Loucy (cell line): ENCODE measurements at regions not wholly inside any gene's neighbourhood (a gene's known extent, or its start where the extent isn't known, plus 50 kb on each side); places are given as distances from the start of the nearest gene placed in this dataset.
A peak's percentile ranks its signal among the peaks of the same experiment; 100 is the strongest.

Experiments
- H2AFZ ChIP-seq: fragments of 200-600 bp; sonication (generic); 2 replicates; pipeline ENCODE4 v1.6.0; 2016; ENCODE audit warnings: antibody characterized with exemption, mild to moderate bottlenecking, low read length, moderate library complexity
- H3F3A ChIP-seq: fragments of 200-600 bp; 2 replicates; pipeline ENCODE4 v1.6.0; 2016; ENCODE audit warnings: antibody characterized with exemption, low read depth, mild to moderate bottlenecking
- H3K27me3 ChIP-seq: fragments of 200-600 bp; sonication (generic); 2 replicates; pipeline ENCODE4 v1.6.1; 2014; ENCODE audit warnings: low read length, mild to moderate bottlenecking; ENCODE audit not compliant: insufficient read depth, poor library complexity, severe bottlenecking
- H3K36me3 ChIP-seq: fragments of 200-600 bp; sonication (generic); 2 replicates; pipeline ENCODE4 v1.6.1; 2016; ENCODE audit warnings: low read length; ENCODE audit not compliant: insufficient read depth
- H3K4me1 ChIP-seq: fragments of 200-600 bp; sonication (generic); 2 replicates; pipeline ENCODE4 v1.5.1; 2014; ENCODE audit warnings: low read length, mild to moderate bottlenecking; ENCODE audit not compliant: insufficient read depth, poor library complexity, severe bottlenecking
- H3K4me2 ChIP-seq: fragments of 200-600 bp; sonication (generic); 2 replicates; pipeline ENCODE4 v1.6.0; 2014; ENCODE audit warnings: antibody characterized with exemption, low read length, low read depth, mild to moderate bottlenecking; ENCODE audit not compliant: poor library complexity, severe bottlenecking
- H3K4me3 ChIP-seq: fragments of 200-600 bp; sonication (generic); 2 replicates; pipeline ENCODE4 v1.5.1; 2014; ENCODE audit warnings: low read length, mild to moderate bottlenecking, mixed read lengths; ENCODE audit not compliant: poor library complexity, severe bottlenecking
- H3K79me2 ChIP-seq: fragments of 200-600 bp; sonication (generic); 2 replicates; pipeline ENCODE4 v1.6.1; 2014; ENCODE audit warnings: low read length; ENCODE audit not compliant: insufficient read depth
- H3K9ac ChIP-seq: fragments of 200-600 bp; sonication (generic); 2 replicates; pipeline ENCODE4 v1.6.0; 2014; ENCODE audit warnings: mild to moderate bottlenecking, low read depth, low read length, moderate library complexity; ENCODE audit not compliant: poor library complexity, severe bottlenecking
- H3K9me2 ChIP-seq: fragments of 200-600 bp; sonication (generic); replicated peaks from 2 replicates; pipeline ENCODE4 v1.6.1; 2016; ENCODE audit warnings: low read depth, low read length, mixed read lengths
- H3K9me3 ChIP-seq: fragments of 200-600 bp; sonication (generic); 2 replicates; pipeline ENCODE4 v1.6.1; 2014; ENCODE audit warnings: mild to moderate bottlenecking, antibody characterized with exemption, low read length, low read depth; ENCODE audit not compliant: insufficient read depth
- H4K20me1 ChIP-seq: fragments of 200-600 bp; sonication (generic); 2 replicates; pipeline ENCODE4 v1.6.0; 2014; ENCODE audit warnings: antibody characterized with exemption, low read length, mild to moderate bottlenecking; ENCODE audit not compliant: insufficient read depth, poor library complexity, severe bottlenecking
- CTCF ChIP-seq: fragments of 200-600 bp; sonication (generic); conservative IDR thresholded peaks from 2 replicates; pipeline ENCODE4 v1.5.1; 2014; ENCODE audit warnings: mild to moderate bottlenecking, antibody characterized with exemption, low read length
- EZH2phosphoT487 ChIP-seq: fragments of 200-600 bp; IDR thresholded peaks from 2 replicates; pipeline ENCODE4 v1.6.1; 2018; ENCODE audit warnings: antibody characterized with exemption, mild to moderate bottlenecking, moderate library complexity, borderline replicate concordance

- Histone ChIP-seq H3K4me1 (no peaks in the 10 kb centered on the region), H3K27me3 (no peaks in the 10 kb centered on the region), H3K79me2 (no peaks in the 10 kb centered on the region), H4K20me1 (no peaks in the 10 kb centered on the region), H3K4me2 (no peak overlapping the region), H2AFZ (no peak overlapping the region), H3K36me3 (no peaks in the 10 kb centered on the region), H3K4me3 (no peak overlapping the region), H3K9me3 (no peaks in the 10 kb centered on the region), H3K9ac (no peak overlapping the region), H3K9me2 (no peaks in the 10 kb centered on the region), H3F3A (no peaks in the 10 kb centered on the region)
- no peak for TF ChIP-seq CTCF
- no peak for TF ChIP-seq EZH2phosphoT487
Observed at GRCh38 chr3:8276056-8276455, 225.6 kb upstream of the LMCD1 start.

GRCh38 chr3:8276506-8276905 is 225.1 kb upstream of the LMCD1 start:
- Histone ChIP-seq H3K9me3 (no peaks in the 10 kb centered on the region), H3K4me3 (no peak overlapping the region), H3K79me2 (no peaks in the 10 kb centered on the region), H2AFZ (no peak overlapping the region), H3K4me1 (no peaks in the 10 kb centered on the region), H3K9me2 (no peaks in the 10 kb centered on the region), H3K36me3 (no peaks in the 10 kb centered on the region), H3K4me2 (no peak overlapping the region), H4K20me1 (no peaks in the 10 kb centered on the region), H3K27me3 (no peaks in the 10 kb centered on the region), H3F3A (no peaks in the 10 kb centered on the region), H3K9ac (no peak overlapping the region)
- no peak for TF ChIP-seq CTCF
- no peak for TF ChIP-seq EZH2phosphoT487

GRCh38 chr3:8278448-8278847 is 223.2 kb upstream of the LMCD1 start:
- no peak for TF ChIP-seq EZH2phosphoT487
- TF ChIP-seq CTCF = peak; percentile 20; the same call in 1 of the 2 replicates
- Histone ChIP-seq H4K20me1 (no peaks in the 10 kb centered on the region), H3K9me3 (no peaks in the 10 kb centered on the region), H3K79me2 (no peaks in the 10 kb centered on the region), H3K9me2 (no peaks in the 10 kb centered on the region), H3K4me1 (no peaks in the 10 kb centered on the region), H2AFZ (no peak overlapping the region), H3K9ac (no peak overlapping the region), H3K27me3 (no peaks in the 10 kb centered on the region), H3K36me3 (no peaks in the 10 kb centered on the region), H3F3A (no peaks in the 10 kb centered on the region), H3K4me3 (no peak overlapping the region), H3K4me2 (no peak overlapping the region)
